NCI-H2171 (cell line): ENCODE measurements at regions not wholly inside any gene's neighbourhood (a gene's known extent, or its start where the extent isn't known, plus 50 kb on each side); places are given as distances from the start of the nearest gene placed in this dataset.
"Not testable (repeated sequence)": the region's sequence is repeated elsewhere in the genome, so short reads cannot be mapped to it uniquely, and the experiment has no call there.

ENCODE experiments used
- DNase-seq: peaks from one replicate; lab custom pipeline; 2025; lab: John Stamatoyannopoulos, UW

- no peak for DNase-seq
These were observed 116.1 kb downstream of the RIN2 start for GRCh38 chr20:19874040-19874727.

GRCh38 chr20:19875376-19876221 lies 117.5 kb downstream of the RIN2 start:
- DNase-seq: no peak

- no peak for DNase-seq
These were observed 118.9 kb downstream of the RIN2 start for GRCh38 chr20:19876828-19877460.

- not testable (repeated sequence) for DNase-seq
These were observed 121.8 kb downstream of the RIN2 start for GRCh38 chr20:19879874-19880255.

DNA sequence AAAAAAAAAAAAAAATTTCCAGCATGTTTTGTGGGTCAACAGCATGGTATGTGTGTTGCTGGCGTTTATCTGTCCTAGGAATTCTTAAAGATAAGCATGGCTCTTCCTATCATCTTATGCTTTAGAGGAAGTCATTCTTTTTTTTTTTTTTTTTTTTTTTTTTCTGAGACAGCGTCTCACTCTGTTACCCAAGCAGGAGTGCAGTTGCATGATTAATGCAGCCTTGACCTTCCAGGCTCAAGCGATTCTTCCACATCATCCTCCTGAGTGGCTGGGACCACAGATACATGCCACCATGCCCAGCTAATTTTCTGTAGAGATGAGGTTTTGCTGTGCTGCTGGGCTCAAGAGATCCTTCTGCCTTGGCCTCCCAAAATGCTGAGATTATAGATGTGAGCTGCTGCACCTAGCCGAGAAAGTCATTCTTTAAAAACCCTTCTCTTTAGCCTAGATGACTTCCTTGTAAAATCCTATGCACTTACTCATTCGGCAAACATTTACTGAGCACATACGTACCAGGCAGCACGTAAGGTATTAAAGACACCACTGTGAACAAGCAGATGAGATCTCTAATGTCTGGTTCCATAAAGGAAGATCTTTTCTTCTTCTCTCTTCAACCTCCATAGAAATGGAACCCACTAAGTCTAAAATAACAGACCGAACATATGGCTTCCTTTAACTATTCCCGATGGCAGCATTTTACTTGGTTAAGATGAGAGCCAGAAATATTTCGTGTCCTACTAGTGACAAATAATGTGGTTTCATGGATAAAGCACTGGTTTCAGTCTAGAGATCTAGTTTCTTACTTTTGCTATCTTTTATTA lies 122.4 kb downstream of the RIN2 start:
- no peak for DNase-seq

- DNase-seq: no peak
These were observed 123.2 kb downstream of the RIN2 start for GRCh38 chr20:19881080-19881840.

- no peak for DNase-seq
These were observed 123.9 kb downstream of the RIN2 start for GRCh38 chr20:19881990-19882389.

DNA sequence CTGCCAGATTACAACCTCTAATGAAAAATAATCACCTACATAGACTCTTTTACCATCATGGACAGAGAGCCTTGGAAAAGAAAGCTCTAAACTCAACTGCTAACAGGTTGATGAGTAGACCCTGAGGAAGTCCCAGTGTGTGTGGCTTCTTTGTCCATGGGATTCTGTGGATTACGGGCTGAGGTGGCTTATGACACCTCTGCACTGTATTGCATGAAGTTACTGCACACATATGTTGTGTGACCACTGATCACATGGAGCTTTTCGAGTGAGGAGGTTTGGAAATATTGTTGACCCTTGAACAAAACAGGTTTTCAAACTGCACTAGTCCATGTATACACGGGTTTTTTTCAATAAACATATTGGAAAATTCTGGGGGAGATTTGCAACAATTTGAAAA lies 124.4 kb downstream of the RIN2 start:
- no peak for DNase-seq

DNA sequence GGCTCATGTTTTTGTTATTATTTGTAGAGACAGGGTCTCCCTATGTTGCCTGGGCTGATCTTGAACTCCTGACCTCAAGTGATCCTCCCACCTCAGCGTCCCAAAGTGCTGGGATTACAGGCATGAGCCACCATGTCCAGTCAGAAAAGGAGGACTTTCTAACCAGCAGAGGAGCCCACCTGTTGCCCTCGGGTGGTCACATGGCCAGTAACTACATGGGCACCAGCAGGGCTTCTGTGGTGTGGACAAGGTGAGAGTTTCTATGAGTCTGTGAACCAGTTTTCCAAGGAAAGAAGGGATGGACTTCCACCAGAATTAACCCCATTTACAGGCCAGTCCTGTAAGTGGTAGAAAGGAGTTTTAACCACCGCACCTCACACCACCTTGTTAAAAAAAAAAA lies 125.4 kb downstream of the RIN2 start:
- no peak for DNase-seq

- no peak for DNase-seq
These were observed 127.5 kb downstream of the RIN2 start for GRCh38 chr20:19885594-19885938.

DNA sequence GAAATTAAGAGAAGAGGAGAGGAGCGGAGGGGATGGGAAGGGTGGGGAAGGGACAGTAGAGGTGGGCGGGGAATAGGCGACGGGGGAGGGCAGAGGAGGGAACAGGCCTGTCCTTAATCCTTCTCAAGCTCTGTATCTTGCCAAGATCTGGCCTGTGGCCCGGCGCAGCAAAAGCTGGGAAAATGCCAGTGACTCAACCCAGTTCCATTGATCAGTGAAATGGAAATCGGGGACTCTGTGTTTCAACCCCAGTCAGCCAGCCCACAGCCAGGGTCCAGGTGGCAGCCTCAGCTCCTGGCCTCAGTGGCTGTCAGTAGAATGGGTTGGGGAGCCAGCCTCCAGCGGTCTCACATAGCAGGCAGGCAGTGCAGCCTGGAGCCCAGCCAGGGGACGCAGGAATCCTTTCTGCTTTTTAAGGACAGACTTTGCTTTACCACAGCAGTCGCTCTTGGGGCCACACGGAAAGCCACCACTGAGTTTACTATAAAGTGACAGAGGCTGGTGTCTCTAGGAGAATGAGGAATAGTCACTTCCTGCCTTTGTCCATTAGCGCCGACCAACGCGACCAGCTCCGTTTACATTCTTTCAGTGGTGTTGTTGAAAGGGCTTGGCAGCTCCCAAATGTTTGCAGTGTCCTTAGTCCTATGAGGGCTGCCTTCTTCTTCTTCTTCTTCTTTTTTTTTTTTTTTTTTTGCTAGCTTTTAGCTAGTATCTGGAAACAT lies 128.0 kb downstream of the RIN2 start:
- DNase-seq: no peak

- no peak for DNase-seq
These were observed 128.7 kb downstream of the RIN2 start for GRCh38 chr20:19886661-19887288.

DNA sequence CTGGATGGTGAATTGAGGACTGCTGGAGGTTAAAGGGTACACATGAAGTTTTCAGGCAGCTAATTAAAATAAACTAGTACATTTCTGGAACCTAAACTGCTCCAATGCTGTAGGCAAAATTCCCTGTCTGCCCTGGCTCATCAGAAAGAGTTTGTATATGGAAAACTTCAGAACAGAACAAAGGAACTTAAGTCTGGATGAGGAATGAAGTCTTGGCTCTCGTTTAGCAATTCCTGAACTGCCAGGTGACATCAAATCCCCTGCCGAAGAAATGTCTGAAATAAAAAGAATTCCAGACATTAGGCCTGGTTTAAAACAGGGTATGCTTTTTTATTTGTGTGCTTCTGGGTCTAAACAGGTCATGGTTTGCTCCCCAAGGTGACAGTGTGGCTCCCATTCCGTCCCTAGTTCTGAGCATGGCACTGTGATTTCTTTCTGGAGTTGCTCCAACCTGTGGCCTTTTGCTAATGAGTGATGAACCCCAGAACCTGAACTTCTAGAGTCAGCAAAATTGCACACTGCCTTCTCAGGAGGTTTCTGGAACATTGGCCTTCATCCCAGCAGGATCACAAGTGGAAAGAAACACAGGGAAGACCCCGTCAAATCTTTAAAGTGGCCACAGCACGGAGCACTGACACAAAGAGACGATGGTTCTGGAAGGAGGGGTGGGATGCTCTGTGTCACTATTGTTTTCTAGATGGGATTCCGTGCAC lies 129.4 kb upstream of the NAA20 start:
- no peak for DNase-seq

DNA sequence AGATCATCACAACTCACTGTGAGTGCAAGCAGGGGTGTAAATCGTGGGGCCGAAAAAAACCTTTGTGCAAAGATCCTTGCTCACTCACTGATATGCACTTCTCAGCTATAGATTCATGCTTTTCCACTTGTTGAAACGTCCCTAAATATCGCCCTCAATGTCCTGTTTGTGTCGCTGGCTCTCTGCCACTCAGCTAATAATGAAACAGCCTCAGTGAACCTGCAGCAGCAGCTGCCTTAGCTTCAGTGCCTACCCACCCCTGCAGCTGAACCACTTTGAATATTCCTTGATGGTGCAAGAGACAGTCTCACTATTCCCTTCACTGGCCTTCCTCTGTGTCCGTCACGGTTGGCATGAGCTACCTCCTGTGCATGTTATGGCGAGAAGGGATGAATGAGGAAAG lies 128.9 kb upstream of the NAA20 start:
- no peak for DNase-seq

DNA sequence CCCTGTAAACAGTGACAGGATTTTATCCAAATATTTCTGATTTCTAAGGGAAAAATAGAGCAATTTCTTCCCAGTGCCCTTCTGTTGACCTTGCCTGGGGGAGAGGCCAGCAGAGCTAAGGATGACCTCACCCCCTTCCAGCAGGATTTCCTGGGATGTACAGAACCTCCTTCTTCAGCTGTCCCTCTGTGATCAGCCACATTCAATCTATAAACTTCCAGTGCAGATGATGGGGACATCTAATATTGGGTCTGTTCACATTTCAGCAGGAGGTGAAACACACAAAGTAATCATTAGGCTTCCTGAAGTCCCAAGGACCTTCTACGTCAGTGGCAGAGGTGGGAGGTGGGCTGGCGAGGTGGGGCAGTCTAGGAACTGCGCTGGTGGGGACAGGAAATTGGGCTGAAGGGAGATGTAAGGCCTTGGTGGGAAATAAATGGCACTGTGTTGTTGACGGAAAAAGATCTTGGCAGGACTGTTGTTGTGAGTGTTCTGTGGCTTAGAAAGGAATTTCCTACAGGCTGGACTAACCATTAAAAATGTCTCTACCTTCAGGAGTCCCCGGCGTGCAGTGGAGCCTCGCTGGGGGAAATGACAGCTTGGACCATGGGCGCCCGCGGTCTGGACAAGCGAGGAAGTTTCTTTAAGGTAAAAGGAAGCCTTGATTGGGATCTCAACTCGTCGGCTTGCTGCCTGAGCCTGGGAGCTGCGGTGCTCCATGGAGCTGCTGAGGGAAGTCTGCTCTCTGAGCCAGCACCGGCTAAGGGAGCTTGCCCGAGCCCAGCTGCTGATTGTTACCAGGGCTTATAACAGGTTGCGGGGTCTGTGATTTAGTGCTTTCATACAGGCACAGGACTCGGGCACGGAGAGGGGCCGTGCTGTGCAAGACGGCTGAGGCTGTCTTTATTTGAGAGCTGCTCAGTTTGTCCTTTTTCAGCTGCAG lies 127.9 kb upstream of the NAA20 start:
- no peak for DNase-seq

GRCh38 chr20:19890445-19891051 lies 126.6 kb upstream of the NAA20 start:
- DNase-seq: no peak

DNA sequence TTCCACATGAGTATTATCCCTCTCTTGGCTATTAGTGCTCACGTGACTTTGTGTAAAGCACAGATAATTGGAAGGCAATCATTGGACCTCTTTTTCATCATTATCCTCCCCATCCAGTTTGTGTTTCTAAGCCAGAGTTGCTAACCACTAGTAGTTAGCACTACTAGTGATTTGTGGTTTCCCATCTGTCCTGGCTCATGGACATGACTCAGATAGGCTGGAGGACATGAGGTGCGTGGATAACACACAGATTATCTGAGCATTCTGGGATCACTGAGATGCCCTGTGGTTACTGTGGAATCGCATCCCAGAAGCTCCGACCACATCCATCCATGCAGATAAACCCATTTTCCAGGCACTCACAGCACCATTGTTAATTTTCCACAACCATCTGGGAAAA lies 123.8 kb upstream of the NAA20 start:
- DNase-seq: no peak

- DNase-seq: no peak
These were observed 121.4 kb upstream of the NAA20 start for GRCh38 chr20:19895761-19896160.
